NT2/D1 (cell line): ENCODE measurements at regions not wholly inside any gene's neighbourhood (a gene's known extent, or its start where the extent isn't known, plus 50 kb on each side); places are given as distances from the start of the nearest gene placed in this dataset.

ENCODE experiments used
- SUZ12 ChIP-seq: IDR thresholded peaks from 2 replicates; pipeline ENCODE4 v1.6.1; 2011; ENCODE audit not compliant: insufficient read length, insufficient read depth; ENCODE audit errors: extremely low read depth
- YY1 ChIP-seq: IDR thresholded peaks from 2 replicates; pipeline ENCODE4 v1.6.1; 2011; ENCODE audit not compliant: insufficient read length, insufficient read depth
- ZNF274 ChIP-seq: IDR thresholded peaks from 2 replicates; pipeline ENCODE4 v1.6.1; 2011; ENCODE audit warnings: mild to moderate bottlenecking, low read depth, low read length

- no peak for TF ChIP-seq YY1
- TF ChIP-seq ZNF274: no peak
- no peak for TF ChIP-seq SUZ12
Observed at GRCh38 chrX:125940985-125941384, 225.1 kb downstream of the DCAF12L2 start.
